Ishikawa (cell line): ENCODE measurements at regions not wholly inside any gene's neighbourhood (a gene's known extent, or its start where the extent isn't known, plus 50 kb on each side); places are given as distances from the start of the nearest gene placed in this dataset.

ENCODE experiments used
- CEBPB ChIP-seq: IDR thresholded peaks from 2 replicates; pipeline ENCODE4 v1.6.1; 2012
- CREB1 ChIP-seq: IDR thresholded peaks from 2 replicates; pipeline ENCODE4 v1.6.1; 2012; ENCODE audit warnings: low read depth
- EGR1 ChIP-seq: IDR thresholded peaks from 2 replicates; pipeline ENCODE4 v1.6.1; 2012
- EP300 ChIP-seq: IDR thresholded peaks from 2 replicates; pipeline ENCODE4 v1.6.1; 2012; ENCODE audit warnings: borderline replicate concordance
- FOXM1 ChIP-seq: IDR thresholded peaks from 2 replicates; pipeline ENCODE4 v1.6.1; 2012; ENCODE audit warnings: low read depth, borderline replicate concordance
- NFIC ChIP-seq: IDR thresholded peaks from 2 replicates; pipeline ENCODE4 v1.6.1; 2012
- RAD21 ChIP-seq: IDR thresholded peaks from 2 replicates; pipeline ENCODE4 v1.6.1; 2012; ENCODE audit warnings: low read depth
- TAF1 ChIP-seq: IDR thresholded peaks from 2 replicates; pipeline ENCODE4 v1.6.1; 2012; ENCODE audit warnings: low read depth, mild to moderate bottlenecking
- TCF12 ChIP-seq: IDR thresholded peaks from 2 replicates; pipeline ENCODE4 v1.6.1; 2012; ENCODE audit warnings: low read depth
- TEAD4 ChIP-seq: IDR thresholded peaks from 2 replicates; pipeline ENCODE4 v1.6.1; 2012
- YY1 ChIP-seq: IDR thresholded peaks from 2 replicates; pipeline ENCODE4 v1.6.1; 2012; ENCODE audit warnings: low read depth
- ZBTB7A ChIP-seq: IDR thresholded peaks from 2 replicates; pipeline ENCODE4 v1.6.1; 2012; ENCODE audit warnings: low read depth
- TF ChIP-seq, protein P1 (sequence below): IDR thresholded peaks from 2 replicates; pipeline ENCODE4 v1.6.1; 2012
- TF ChIP-seq, protein P2 (sequence below): IDR thresholded peaks from 2 replicates; pipeline ENCODE4 v1.6.1; 2012
- TF ChIP-seq, protein P3 (sequence below): IDR thresholded peaks from 2 replicates; pipeline ENCODE4 v1.6.1; 2012; ENCODE audit warnings: low read depth, mild to moderate bottlenecking

DNA sequence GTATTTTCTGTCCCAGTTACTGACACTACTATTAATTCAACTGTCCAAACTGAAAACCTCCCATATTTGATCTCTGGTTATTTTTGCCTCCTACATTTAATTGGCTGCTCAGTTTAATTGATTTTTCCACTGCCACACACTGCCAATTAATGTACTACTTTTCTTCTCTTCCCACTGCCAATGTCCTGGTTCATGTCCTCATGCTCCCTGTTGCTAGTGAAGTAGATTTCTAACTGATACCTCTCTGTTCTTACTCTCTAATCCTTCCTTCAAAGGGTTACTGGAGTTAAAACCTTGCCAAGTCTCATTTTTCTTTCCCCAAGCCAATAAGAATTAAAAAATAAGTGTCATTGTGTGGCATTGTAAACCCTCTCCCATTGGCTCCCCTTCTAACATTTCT lies 440.6 kb upstream of the JAG1 start:
- no peak for TF ChIP-seq EP300
- no peak for TF ChIP-seq NFIC
- no peak for TF ChIP-seq CREB1
- TF ChIP-seq, protein P1, sequence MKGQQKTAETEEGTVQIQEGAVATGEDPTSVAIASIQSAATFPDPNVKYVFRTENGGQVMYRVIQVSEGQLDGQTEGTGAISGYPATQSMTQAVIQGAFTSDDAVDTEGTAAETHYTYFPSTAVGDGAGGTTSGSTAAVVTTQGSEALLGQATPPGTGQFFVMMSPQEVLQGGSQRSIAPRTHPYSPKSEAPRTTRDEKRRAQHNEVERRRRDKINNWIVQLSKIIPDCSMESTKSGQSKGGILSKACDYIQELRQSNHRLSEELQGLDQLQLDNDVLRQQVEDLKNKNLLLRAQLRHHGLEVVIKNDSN = no peak
- no peak for TF ChIP-seq YY1
- no peak for TF ChIP-seq TAF1
- no peak for TF ChIP-seq TCF12
- TF ChIP-seq, protein P2, sequence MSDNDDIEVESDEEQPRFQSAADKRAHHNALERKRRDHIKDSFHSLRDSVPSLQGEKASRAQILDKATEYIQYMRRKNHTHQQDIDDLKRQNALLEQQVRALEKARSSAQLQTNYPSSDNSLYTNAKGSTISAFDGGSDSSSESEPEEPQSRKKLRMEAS = no peak

DNA sequence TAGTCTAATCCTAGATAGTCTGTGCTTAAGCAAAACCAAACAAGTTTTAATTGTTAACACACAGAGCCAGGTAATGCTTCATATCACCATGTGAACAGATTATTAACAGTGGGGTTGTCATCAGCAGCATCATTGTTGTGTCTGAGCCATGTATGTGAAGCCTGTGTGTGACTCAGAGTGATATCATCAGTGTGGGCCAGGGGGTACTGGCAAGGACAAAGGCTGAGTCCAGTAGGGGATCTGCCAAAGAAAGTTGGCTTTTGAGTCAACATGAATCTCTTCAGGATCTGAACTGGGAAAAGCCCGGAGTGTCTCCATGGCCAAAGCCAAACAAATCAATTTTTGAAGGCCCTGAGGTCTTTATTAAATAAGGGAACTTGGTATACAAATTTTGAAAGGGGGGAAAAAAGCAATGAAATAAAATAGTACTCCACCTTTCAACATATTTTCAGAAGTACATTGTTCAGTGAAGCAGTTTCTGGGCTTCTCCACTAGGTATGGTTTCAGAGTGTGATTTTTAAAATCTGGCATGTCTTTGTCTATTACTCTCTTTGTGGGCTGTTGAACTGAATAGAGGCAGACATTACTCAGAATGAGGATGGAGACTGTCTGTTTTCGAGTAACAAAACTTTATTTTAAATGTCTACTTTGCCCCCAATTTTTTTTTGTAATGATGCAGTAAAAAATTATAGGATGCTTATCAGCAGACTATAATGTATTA lies 444.2 kb upstream of the JAG1 start:
- TF ChIP-seq, protein P1 = no peak
- no peak for TF ChIP-seq CEBPB
- TF ChIP-seq EGR1 = no peak
- TF ChIP-seq RAD21 = no peak
- no peak for TF ChIP-seq TAF1
- TF ChIP-seq NFIC = no peak
- TF ChIP-seq ZBTB7A = no peak
- no peak for TF ChIP-seq EP300
- no peak for TF ChIP-seq FOXM1
- no peak for TF ChIP-seq CREB1

DNA sequence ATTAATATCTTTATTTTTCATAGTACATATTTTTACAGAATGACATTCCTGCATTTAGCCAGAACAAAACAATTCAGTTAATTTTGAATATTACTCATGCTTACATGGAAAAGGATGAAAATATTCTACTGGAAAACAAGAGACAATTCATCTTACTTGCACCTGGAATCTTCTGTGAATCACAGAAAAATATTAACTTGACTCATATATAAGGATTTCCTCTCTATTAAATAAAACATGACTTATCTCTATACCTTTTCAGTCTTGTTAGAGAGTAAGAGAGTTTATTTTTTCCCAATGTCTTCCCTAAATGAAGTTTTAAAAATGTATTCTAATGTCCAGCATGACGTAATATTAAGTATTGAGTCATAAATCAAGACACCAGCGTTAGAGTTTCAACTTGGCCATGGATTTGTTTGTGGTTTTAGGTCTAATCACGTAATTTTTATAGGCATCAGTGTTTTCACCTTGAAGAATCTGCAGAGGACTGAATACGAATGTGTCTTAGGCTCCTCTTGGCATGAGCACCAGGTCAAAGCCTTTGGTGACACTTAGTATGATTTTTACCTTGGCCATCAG lies 445.1 kb upstream of the JAG1 start:
- TF ChIP-seq EP300 (no peak), RAD21 (no peak), YY1 (no peak), CEBPB (no peak), FOXM1 (no peak), NFIC (no peak), EGR1 (no peak), CREB1 (no peak)

DNA sequence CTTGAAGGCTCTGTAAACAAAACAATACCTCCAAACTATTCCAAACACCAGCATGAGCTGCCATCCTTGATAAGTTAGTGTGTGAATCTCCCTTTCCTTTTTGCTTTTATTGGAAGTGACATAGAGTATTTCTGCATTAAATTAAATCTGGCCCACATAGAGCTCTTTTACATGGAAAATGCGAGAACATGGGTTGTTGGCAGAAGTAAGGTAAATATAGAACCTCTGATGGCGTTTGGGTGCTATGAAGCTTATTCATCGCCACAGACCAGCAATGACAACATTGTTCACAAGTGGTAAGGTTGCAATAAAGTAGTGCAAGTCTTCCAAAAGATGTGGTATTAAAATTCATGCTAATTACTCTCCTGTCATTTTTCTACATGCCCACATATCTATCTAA lies 445.8 kb upstream of the JAG1 start:
- TF ChIP-seq TCF12 (no peak), TEAD4 (no peak), EP300 (no peak), YY1 (no peak), NFIC (no peak), CREB1 (no peak), ZBTB7A (no peak), EGR1 (no peak), FOXM1 (no peak), CEBPB (no peak), RAD21 (no peak), TAF1 (no peak)
- TF ChIP-seq, protein P3, sequence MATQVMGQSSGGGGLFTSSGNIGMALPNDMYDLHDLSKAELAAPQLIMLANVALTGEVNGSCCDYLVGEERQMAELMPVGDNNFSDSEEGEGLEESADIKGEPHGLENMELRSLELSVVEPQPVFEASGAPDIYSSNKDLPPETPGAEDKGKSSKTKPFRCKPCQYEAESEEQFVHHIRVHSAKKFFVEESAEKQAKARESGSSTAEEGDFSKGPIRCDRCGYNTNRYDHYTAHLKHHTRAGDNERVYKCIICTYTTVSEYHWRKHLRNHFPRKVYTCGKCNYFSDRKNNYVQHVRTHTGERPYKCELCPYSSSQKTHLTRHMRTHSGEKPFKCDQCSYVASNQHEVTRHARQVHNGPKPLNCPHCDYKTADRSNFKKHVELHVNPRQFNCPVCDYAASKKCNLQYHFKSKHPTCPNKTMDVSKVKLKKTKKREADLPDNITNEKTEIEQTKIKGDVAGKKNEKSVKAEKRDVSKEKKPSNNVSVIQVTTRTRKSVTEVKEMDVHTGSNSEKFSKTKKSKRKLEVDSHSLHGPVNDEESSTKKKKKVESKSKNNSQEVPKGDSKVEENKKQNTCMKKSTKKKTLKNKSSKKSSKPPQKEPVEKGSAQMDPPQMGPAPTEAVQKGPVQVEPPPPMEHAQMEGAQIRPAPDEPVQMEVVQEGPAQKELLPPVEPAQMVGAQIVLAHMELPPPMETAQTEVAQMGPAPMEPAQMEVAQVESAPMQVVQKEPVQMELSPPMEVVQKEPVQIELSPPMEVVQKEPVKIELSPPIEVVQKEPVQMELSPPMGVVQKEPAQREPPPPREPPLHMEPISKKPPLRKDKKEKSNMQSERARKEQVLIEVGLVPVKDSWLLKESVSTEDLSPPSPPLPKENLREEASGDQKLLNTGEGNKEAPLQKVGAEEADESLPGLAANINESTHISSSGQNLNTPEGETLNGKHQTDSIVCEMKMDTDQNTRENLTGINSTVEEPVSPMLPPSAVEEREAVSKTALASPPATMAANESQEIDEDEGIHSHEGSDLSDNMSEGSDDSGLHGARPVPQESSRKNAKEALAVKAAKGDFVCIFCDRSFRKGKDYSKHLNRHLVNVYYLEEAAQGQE = no peak
- TF ChIP-seq, protein P1 = no peak
- TF ChIP-seq, protein P2 = no peak

DNA sequence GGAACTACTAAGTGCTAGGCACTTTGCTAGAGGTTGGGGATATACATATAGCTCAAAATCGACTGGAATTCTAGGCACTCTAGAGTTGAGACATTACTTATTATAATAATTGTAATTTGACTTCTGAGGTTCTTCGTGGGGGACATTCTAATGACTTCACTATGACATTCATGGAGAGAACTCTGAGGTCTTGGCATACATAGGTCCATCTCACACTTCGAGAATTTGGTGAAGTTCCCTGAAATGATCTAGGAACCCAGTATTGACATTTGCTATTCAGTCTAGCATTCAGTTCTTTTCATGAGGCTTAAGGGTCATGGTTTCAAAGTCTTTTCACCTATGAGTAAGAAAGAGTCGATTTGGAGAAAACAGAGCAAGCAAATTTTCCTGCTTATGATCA lies 446.6 kb upstream of the JAG1 start:
- TF ChIP-seq RAD21 (no peak), YY1 (no peak), FOXM1 (no peak), TEAD4 (no peak), CREB1 (no peak), ZBTB7A (no peak), CEBPB (no peak), TAF1 (no peak), NFIC (no peak), EGR1 (no peak), EP300 (no peak), TCF12 (no peak)
- TF ChIP-seq, protein P3 = no peak
- TF ChIP-seq, protein P1 = no peak
- TF ChIP-seq, protein P2 = no peak
